ENCODE measurements at regions not wholly inside any gene's neighbourhood (a gene's known extent, or its start where the extent isn't known, plus 50 kb on each side); places are given as distances from the start of the nearest gene placed in this dataset.

DNA sequence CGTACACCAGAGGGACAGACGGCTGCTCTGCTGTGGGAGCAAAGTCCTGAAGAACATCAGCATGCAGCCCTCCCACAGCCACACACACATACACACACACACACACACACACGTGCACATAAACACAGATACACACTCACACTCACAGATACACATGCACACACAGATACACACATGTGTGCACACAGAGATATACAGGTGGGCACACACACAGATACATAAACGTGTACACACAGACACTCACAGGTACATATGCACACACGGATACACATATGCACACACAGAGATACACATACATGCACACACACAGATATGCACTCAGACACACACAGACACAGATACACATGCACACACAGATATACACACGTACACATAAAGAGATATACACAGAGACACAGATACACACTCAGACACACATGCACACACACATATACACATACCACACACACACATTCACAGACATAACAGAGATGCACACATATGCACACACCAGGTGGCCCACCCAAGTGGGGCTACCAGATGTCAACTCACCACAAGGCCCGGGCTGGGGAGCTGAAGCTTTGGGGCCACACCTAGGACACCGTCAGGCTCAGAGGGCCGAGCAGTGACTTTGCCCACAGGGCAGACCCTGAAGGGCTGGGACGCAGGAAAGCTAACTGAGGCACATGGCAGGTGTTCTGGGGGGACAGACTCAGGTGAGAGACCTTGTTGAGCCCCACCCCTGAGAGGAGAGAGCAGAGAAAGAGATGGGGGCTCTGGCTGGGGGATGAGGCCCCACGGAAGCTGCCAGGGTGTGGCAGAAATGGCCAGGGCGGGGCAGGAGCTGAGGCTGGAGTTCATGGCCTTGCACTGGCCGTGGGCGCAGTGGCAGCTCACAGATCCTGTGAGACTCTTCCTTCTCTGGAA, 148.6 kb upstream of the PPP1R26 start:
- no peak for FAIRE-seq
- ATAC-seq: no peak

DNA sequence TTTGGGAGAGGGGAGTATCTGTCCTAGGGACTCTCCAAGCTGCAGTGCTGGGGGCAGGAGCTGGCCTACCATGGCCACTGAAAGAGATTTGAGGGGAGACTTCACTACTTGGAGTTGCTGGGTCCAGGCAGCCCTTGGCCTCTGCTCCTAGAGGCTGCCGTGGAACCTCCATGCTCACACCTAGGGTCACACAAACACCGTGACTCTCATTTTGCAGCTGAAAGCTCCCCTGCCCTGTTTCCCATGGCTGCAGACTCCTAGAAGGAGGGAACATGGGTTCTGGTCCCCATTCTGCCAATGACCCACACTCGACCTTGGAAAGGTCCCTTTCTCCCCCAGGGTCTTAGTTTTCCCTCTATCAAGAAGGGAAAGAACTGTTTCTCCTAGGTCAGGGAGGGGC, 147.1 kb upstream of the PPP1R26 start:
- no peak for FAIRE-seq

More for the DNA sequence above, 148.6 kb upstream of the PPP1R26 start:
- no peak overlapping the region for H3K4me3 ChIP-seq
- DNase-seq (ENCODE audit: low read depth in 1 of 2, low spot score in 1 of 2): no peak
- WGBS (ENCODE audit: missing lambda C conversion rate): 30% methylated on average over 13 of the region's 14 CpGs
- no peaks in the 10 kb centered on the region for H3K4me1 ChIP-seq
- no peak overlapping the region for H3K27ac ChIP-seq
- POLR2A ChIA-PET: no interaction called here
- TF ChIP-seq MYC (IDR thresholded peaks at IDR 0.05; ENCODE audit: borderline replicate concordance, low read length) (no peak), RCOR1 (IDR thresholded peaks at IDR 0.05; ENCODE audit: low read depth, low read length) (no peak), RFX5 (IDR thresholded peaks at IDR 0.05) (no peak), HOXB5 (CRISPR knock-in tag; IDR thresholded peaks at IDR 0.05) (no peak), ZSCAN20 (CRISPR knock-in tag; IDR thresholded peaks at IDR 0.05) (no peak), HOXA7 (CRISPR knock-in tag; IDR thresholded peaks at IDR 0.05) (no peak), EHMT2 (IDR thresholded peaks at IDR 0.05; ENCODE audit: low read depth) (no peak), ESRRA (IDR thresholded peaks at IDR 0.05; ENCODE audit: borderline replicate concordance, low read length) (no peak), CBX8 (IDR thresholded peaks at IDR 0.05) (no peak), POLR2A (IDR thresholded peaks at IDR 0.05; ENCODE audit: low read length) (no peak), POLR2AphosphoS2 (conservative IDR thresholded peaks at IDR 0.05; ENCODE audit: low read length) (no peak)
- TF ChIP-seq, protein P1, sequence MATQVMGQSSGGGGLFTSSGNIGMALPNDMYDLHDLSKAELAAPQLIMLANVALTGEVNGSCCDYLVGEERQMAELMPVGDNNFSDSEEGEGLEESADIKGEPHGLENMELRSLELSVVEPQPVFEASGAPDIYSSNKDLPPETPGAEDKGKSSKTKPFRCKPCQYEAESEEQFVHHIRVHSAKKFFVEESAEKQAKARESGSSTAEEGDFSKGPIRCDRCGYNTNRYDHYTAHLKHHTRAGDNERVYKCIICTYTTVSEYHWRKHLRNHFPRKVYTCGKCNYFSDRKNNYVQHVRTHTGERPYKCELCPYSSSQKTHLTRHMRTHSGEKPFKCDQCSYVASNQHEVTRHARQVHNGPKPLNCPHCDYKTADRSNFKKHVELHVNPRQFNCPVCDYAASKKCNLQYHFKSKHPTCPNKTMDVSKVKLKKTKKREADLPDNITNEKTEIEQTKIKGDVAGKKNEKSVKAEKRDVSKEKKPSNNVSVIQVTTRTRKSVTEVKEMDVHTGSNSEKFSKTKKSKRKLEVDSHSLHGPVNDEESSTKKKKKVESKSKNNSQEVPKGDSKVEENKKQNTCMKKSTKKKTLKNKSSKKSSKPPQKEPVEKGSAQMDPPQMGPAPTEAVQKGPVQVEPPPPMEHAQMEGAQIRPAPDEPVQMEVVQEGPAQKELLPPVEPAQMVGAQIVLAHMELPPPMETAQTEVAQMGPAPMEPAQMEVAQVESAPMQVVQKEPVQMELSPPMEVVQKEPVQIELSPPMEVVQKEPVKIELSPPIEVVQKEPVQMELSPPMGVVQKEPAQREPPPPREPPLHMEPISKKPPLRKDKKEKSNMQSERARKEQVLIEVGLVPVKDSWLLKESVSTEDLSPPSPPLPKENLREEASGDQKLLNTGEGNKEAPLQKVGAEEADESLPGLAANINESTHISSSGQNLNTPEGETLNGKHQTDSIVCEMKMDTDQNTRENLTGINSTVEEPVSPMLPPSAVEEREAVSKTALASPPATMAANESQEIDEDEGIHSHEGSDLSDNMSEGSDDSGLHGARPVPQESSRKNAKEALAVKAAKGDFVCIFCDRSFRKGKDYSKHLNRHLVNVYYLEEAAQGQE (IDR thresholded peaks at IDR 0.05): no peak
- TF ChIP-seq, protein P2, sequence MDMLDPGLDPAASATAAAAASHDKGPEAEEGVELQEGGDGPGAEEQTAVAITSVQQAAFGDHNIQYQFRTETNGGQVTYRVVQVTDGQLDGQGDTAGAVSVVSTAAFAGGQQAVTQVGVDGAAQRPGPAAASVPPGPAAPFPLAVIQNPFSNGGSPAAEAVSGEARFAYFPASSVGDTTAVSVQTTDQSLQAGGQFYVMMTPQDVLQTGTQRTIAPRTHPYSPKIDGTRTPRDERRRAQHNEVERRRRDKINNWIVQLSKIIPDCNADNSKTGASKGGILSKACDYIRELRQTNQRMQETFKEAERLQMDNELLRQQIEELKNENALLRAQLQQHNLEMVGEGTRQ (IDR thresholded peaks at IDR 0.05): no peak
- TF ChIP-seq, protein P3, sequence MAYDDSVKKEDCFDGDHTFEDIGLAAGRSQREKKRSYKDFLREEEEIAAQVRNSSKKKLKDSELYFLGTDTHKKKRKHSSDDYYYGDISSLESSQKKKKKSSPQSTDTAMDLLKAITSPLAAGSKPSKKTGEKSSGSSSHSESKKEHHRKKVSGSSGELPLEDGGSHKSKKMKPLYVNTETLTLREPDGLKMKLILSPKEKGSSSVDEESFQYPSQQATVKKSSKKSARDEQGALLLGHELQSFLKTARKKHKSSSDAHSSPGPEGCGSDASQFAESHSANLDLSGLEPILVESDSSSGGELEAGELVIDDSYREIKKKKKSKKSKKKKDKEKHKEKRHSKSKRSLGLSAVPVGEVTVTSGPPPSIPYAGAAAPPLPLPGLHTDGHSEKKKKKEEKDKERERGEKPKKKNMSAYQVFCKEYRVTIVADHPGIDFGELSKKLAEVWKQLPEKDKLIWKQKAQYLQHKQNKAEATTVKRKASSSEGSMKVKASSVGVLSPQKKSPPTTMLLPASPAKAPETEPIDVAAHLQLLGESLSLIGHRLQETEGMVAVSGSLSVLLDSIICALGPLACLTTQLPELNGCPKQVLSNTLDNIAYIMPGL (CRISPR knock-in tag; IDR thresholded peaks at IDR 0.05; ENCODE audit: borderline replicate concordance): no peak
- TF ChIP-seq, protein P4, sequence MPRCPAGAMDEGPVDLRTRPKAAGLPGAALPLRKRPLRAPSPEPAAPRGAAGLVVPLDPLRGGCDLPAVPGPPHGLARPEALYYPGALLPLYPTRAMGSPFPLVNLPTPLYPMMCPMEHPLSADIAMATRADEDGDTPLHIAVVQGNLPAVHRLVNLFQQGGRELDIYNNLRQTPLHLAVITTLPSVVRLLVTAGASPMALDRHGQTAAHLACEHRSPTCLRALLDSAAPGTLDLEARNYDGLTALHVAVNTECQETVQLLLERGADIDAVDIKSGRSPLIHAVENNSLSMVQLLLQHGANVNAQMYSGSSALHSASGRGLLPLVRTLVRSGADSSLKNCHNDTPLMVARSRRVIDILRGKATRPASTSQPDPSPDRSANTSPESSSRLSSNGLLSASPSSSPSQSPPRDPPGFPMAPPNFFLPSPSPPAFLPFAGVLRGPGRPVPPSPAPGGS (IDR thresholded peaks at IDR 0.05): no peak
- TF ChIP-seq, protein P5, sequence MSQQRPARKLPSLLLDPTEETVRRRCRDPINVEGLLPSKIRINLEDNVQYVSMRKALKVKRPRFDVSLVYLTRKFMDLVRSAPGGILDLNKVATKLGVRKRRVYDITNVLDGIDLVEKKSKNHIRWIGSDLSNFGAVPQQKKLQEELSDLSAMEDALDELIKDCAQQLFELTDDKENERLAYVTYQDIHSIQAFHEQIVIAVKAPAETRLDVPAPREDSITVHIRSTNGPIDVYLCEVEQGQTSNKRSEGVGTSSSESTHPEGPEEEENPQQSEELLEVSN (IDR thresholded peaks at IDR 0.05; ENCODE audit: borderline replicate concordance, low read depth): no peak
- peaks cover 10% of the 10 kb centered on the region; the same call in 2 of the 3 replicates for H3K9me3 ChIP-seq
- no peak overlapping the region for H3K4me2 ChIP-seq
- CTCF ChIA-PET: interaction anchor here (1.0 to 1.5 kb wide), 3 partner anchors 13 to 88 kb away, joined by 3 to 4 read pairs (median 4); no protein-coding TSS in a partner anchor

More for the DNA sequence above, 147.1 kb upstream of the PPP1R26 start:
- ChIA-PET POLR2A (no interaction called here), CTCF (interaction anchor here (0.8 to 1.5 kb wide), 3 partner anchors 15 to 180 kb away, joined by 3 to 4 read pairs (median 3); no protein-coding TSS in a partner anchor)
- TF ChIP-seq KDM1A (IDR thresholded peaks at IDR 0.05; ENCODE audit: low read depth) (no peak), ZNF302 (CRISPR knock-in tag; IDR thresholded peaks at IDR 0.05) (no peak), ESRRA (IDR thresholded peaks at IDR 0.05; ENCODE audit: borderline replicate concordance, low read length) (no peak), HOXA7 (CRISPR knock-in tag; IDR thresholded peaks at IDR 0.05) (no peak), JUNB (IDR thresholded peaks at IDR 0.05) (no peak), MYC (IDR thresholded peaks at IDR 0.05; ENCODE audit: borderline replicate concordance, low read length) (no peak), ZFP36 (IDR thresholded peaks at IDR 0.05; ENCODE audit: borderline replicate concordance, partially characterized antibody) (no peak)
- TF ChIP-seq, protein P6, sequence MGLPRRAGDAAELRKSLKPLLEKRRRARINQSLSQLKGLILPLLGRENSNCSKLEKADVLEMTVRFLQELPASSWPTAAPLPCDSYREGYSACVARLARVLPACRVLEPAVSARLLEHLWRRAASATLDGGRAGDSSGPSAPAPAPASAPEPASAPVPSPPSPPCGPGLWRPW (IDR thresholded peaks at IDR 0.05): no peak
- Histone ChIP-seq H3K4me2 (no peak overlapping the region), H3K9me3 (peaks cover 6% of the 10 kb centered on the region; the same call in 2 of the 3 replicates), H3K4me3 (no peak overlapping the region), H3K4me1 (no peaks in the 10 kb centered on the region), H3K27ac (no peak overlapping the region)
- ATAC-seq (no peak), DNase-seq (ENCODE audit: low read depth in 1 of 2, low spot score in 1 of 2) (no peak)
- whole genome bisulfite sequencing (ENCODE audit: missing lambda C conversion rate): 10% methylated on average over 3 of the region's 3 CpGs

Measured in A549 (cell line).